Adipocyte (in vitro differentiated cells): ENCODE measurements at regions not wholly inside any gene's neighbourhood (a gene's known extent, or its start where the extent isn't known, plus 50 kb on each side); places are given as distances from the start of the nearest gene placed in this dataset.
A peak's percentile ranks its signal among the peaks of the same experiment; 100 is the strongest.

ENCODE experiments used
- DNase-seq: peaks from one replicate; pipeline ENCODE4 v3.0.0-alpha.2; 2015; ENCODE audit warnings: low read depth
- H3K27me3 ChIP-seq: replicated peaks from 2 replicates; pipeline ENCODE4 v1.7.0; 2013; ENCODE audit warnings: mild to moderate bottlenecking, low read length, moderate library complexity; ENCODE audit not compliant: control insufficient read depth, insufficient read depth
- H3K36me3 ChIP-seq: 2 replicates; pipeline ENCODE4 v1.7.0; 2013; ENCODE audit warnings: low read length, mild to moderate bottlenecking, moderate library complexity; ENCODE audit not compliant: control insufficient read depth, insufficient read depth, severe bottlenecking
- H3K4me1 ChIP-seq: 2 replicates; pipeline ENCODE4 v1.7.0; 2013; ENCODE audit warnings: mild to moderate bottlenecking, low read length, moderate library complexity; ENCODE audit not compliant: control insufficient read depth, insufficient read depth
- H3K4me3 ChIP-seq: 2 replicates; pipeline ENCODE4 v1.7.0; 2013; ENCODE audit warnings: mild to moderate bottlenecking, low read length, moderate library complexity
- H3K9ac ChIP-seq: 2 replicates; pipeline ENCODE4 v1.7.0; 2013; ENCODE audit warnings: mild to moderate bottlenecking, low read length, moderate library complexity
- H3K9me3 ChIP-seq: 2 replicates; pipeline ENCODE4 v1.7.0; 2013; ENCODE audit warnings: mild to moderate bottlenecking, low read length, moderate library complexity; ENCODE audit not compliant: control insufficient read depth

- Histone ChIP-seq H3K4me3 (no peak overlapping the region), H3K27me3 (peaks cover 13% of the 10 kb centered on the region), H3K9ac (no peak overlapping the region), H3K4me1 (no peaks in the 10 kb centered on the region), H3K36me3 (no peaks in the 10 kb centered on the region), H3K9me3 (no peaks in the 10 kb centered on the region)
- no peak for DNase-seq
Observed at GRCh38 chr3:72210261-72210660, 425.3 kb upstream of the PROK2 start.

GRCh38 chr3:72205297-72205826, 420.4 kb upstream of the PROK2 start:
- Histone ChIP-seq H3K27me3 (peaks cover 31% of the 10 kb centered on the region), H3K4me3 (no peak overlapping the region), H3K9me3 (peaks cover 7% of the 10 kb centered on the region), H3K9ac (no peak overlapping the region), H3K36me3 (no peaks in the 10 kb centered on the region), H3K4me1 (no peaks in the 10 kb centered on the region)
- no peak for DNase-seq

GRCh38 chr3:72204452-72204851, 419.5 kb upstream of the PROK2 start:
- no peaks in the 10 kb centered on the region for H3K4me1 ChIP-seq
- no peak for DNase-seq
- H3K9me3 ChIP-seq: peaks cover 16% of the 10 kb centered on the region
- no peak overlapping the region for H3K4me3 ChIP-seq
- H3K36me3 ChIP-seq: no peaks in the 10 kb centered on the region
- H3K9ac ChIP-seq: no peak overlapping the region
- H3K27me3 ChIP-seq: peaks cover 24% of the 10 kb centered on the region

- peaks cover 20% of the 10 kb centered on the region for H3K27me3 ChIP-seq
- no peak for DNase-seq
- no peak overlapping the region for H3K9ac ChIP-seq
- H3K4me1 ChIP-seq: no peaks in the 10 kb centered on the region
- no peak overlapping the region for H3K4me3 ChIP-seq
- no peaks in the 10 kb centered on the region for H3K36me3 ChIP-seq
- H3K9me3 ChIP-seq: peaks cover 17% of the 10 kb centered on the region
Observed at GRCh38 chr3:72203613-72204349, 418.8 kb upstream of the PROK2 start.

GRCh38 chr3:72203105-72203504, 418.2 kb upstream of the PROK2 start:
- no peak for DNase-seq
- H3K9ac ChIP-seq: no peak overlapping the region
- peaks cover 17% of the 10 kb centered on the region for H3K9me3 ChIP-seq
- no peaks in the 10 kb centered on the region for H3K4me1 ChIP-seq
- H3K36me3 ChIP-seq: no peaks in the 10 kb centered on the region
- H3K4me3 ChIP-seq: no peak overlapping the region
- H3K27me3 ChIP-seq: peaks cover 20% of the 10 kb centered on the region

- H3K27me3 ChIP-seq: peaks cover 28% of the 10 kb centered on the region
- DNase-seq: no peak
- peaks cover 17% of the 10 kb centered on the region for H3K9me3 ChIP-seq
- no peak overlapping the region for H3K4me3 ChIP-seq
- H3K36me3 ChIP-seq: no peaks in the 10 kb centered on the region
- no peaks in the 10 kb centered on the region for H3K4me1 ChIP-seq
- no peak overlapping the region for H3K9ac ChIP-seq
Observed at GRCh38 chr3:72200332-72200731, 415.4 kb upstream of the PROK2 start.

GRCh38 chr3:72199530-72199929, 414.6 kb upstream of the PROK2 start:
- Histone ChIP-seq H3K27me3 (peaks cover 23% of the 10 kb centered on the region), H3K9ac (no peak overlapping the region), H3K9me3 (peaks cover 17% of the 10 kb centered on the region), H3K36me3 (no peaks in the 10 kb centered on the region), H3K4me3 (no peak overlapping the region), H3K4me1 (peaks cover 3% of the 10 kb centered on the region)
- DNase-seq: no peak

GRCh38 chr3:72196377-72196929, 411.5 kb upstream of the PROK2 start:
- DNase-seq: no peak

GRCh38 chr3:72195895-72196294, 410.9 kb upstream of the PROK2 start:
- Histone ChIP-seq H3K27me3 (peaks cover 8% of the 10 kb centered on the region), H3K9me3 (peaks cover 28% of the 10 kb centered on the region), H3K9ac (no peak overlapping the region), H3K36me3 (no peaks in the 10 kb centered on the region), H3K4me3 (no peak overlapping the region), H3K4me1 (peaks cover 21% of the 10 kb centered on the region)
- DNase-seq: no peak

More at GRCh38 chr3:72196377-72196929, 411.5 kb upstream of the PROK2 start:
- Histone ChIP-seq H3K36me3 (no peaks in the 10 kb centered on the region), H3K9ac (no peak overlapping the region), H3K4me3 (no peak overlapping the region), H3K9me3 (peaks cover 30% of the 10 kb centered on the region), H3K27me3 (peaks cover 8% of the 10 kb centered on the region), H3K4me1 (peaks cover 16% of the 10 kb centered on the region)

- peaks cover 22% of the 10 kb centered on the region for H3K4me1 ChIP-seq
- no peak for DNase-seq
Observed at GRCh38 chr3:72194458-72194857, 409.5 kb upstream of the PROK2 start.

GRCh38 chr3:72193771-72194430, 409.0 kb upstream of the PROK2 start:
- Histone ChIP-seq H3K4me1 (peaks cover 22% of the 10 kb centered on the region), H3K36me3 (no peaks in the 10 kb centered on the region), H3K9me3 (peaks cover 13% of the 10 kb centered on the region), H3K27me3 (peaks cover 8% of the 10 kb centered on the region), H3K4me3 (no peak overlapping the region), H3K9ac (peak overlapping the region; percentile 40)
- no peak for DNase-seq

More at GRCh38 chr3:72194458-72194857, 409.5 kb upstream of the PROK2 start:
- Histone ChIP-seq H3K4me3 (no peak overlapping the region), H3K36me3 (no peaks in the 10 kb centered on the region), H3K9ac (peak overlapping the region; percentile 32), H3K27me3 (peaks cover 8% of the 10 kb centered on the region), H3K9me3 (peaks cover 14% of the 10 kb centered on the region)
